GM12873 (cell line): ENCODE measurements at regions not wholly inside any gene's neighbourhood (a gene's known extent, or its start where the extent isn't known, plus 50 kb on each side); places are given as distances from the start of the nearest gene placed in this dataset.

Experiments
- CTCF ChIP-seq: IDR thresholded peaks from 2 replicates; pipeline ENCODE4 v1.5.1; 2012; ENCODE audit warnings: low read depth, mild to moderate bottlenecking, moderate library complexity, low read length, control low read depth; ENCODE audit not compliant: insufficient read depth; ENCODE audit errors: missing control alignments

DNA sequence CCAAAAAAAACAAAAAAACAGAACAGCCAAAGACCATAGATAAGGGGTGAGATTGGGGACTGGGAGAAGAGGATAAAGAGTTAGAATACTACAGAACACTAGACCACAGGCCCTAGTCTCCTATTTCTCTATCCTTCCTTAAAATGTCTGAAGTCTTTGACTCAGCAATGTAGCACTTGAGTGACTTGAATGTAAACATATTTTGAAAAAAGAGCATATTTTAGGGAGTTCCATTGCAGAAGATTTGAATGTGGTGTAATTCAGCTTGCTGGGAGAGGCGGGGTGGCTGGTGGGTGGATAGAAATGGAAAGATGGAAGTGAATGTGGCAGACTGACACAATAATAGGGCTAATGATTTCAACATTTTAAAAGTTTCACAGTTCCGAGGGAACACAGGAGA is 144.9 kb downstream of the CHIC2 start:
- TF ChIP-seq CTCF = no peak

- TF ChIP-seq CTCF = no peak
Measured at GRCh38 chr4:53917729-53918128, 146.7 kb downstream of the CHIC2 start.

DNA sequence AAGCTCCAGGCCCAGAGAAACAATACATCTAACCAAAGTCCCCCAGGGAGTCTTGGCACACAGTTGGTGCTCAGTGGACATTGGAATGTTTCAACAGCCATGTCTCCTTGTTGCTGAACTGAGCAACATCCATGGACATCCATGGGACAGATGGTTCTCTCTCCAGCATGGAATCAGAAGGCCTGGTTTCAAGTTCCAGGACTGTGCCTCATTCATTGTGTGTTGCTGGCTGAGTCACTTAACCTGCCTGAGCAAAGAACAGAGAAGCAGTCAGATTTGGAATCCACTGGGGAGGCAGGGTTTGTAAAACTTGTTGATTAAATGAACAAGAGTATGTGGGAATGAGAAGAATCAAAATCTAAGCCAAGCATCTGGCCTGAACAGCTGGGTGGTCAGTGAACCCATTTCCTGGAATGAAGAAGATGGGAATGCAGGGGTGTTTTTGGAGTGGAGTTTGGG is 147.9 kb downstream of the CHIC2 start:
- no peak for TF ChIP-seq CTCF

DNA sequence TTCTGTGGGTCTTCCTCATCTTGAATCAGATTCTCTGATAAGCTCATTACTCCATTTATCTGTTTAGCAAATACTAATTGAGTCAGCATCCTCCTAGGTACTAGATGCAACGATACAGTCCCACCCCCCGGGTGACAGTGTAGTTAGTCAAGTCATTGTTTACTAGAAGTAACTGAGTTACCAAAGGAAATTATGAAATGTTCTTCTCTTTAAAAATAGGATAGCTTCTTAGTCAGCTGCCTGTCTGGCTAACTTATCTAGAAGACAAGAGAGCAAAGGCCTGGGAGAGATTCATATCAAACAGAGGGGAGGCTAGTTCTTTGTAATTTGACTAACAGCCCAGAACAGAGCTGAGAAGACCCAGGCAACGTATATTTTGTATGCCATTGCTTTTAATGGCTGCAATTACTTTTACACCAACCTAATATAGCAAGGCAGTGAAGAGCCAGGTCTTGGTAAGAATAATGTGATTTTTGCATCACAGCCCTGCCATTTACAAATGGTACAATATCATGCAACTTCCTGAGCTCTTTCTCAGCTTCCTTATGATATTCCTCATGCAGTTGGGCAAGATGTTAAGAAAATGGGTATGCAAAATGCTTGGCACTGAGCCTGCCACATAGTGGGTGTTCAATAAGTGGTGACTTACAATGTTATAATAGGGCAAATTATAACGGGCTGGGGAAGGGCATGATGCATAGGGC is 149.9 kb downstream of the CHIC2 start:
- TF ChIP-seq CTCF = no peak

GRCh38 chr4:53913771-53914170 is 150.6 kb downstream of the CHIC2 start:
- no peak for TF ChIP-seq CTCF

- TF ChIP-seq CTCF = no peak
Measured at GRCh38 chr4:53912766-53913497, 151.5 kb downstream of the CHIC2 start.

- TF ChIP-seq CTCF = peak; percentile 74
Measured at GRCh38 chr4:53908661-53909078, 155.7 kb downstream of the CHIC2 start.
